ENCODE measurements at regions not wholly inside any gene's neighbourhood (a gene's known extent, or its start where the extent isn't known, plus 50 kb on each side); places are given as distances from the start of the nearest gene placed in this dataset.

DNA sequence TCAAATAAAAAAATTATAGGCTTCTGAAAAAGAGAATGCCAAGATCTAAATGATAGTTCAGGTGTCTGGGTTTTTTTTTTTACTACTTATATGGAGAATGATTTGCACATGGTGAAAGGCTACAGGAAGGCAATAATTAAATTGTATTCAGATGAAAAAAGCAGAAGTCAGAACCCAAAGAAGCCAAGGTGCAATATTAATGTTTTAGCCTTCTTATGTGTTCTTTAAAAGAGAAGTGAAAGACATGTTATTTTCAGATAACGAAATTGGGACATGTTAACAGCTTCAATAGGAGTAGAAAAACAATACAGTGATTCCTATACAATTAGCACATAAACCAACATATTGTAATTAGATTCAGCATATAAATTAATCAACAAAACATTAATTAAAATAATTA lies 452.9 kb upstream of the PRMT6 start:
- Mint-ChIP-seq H3K9me3 (no peaks in the 10 kb centered on the region), H3K27me3 (ENCODE audit: low read depth) (no peaks in the 10 kb centered on the region), H3K4me1 (no peaks in the 10 kb centered on the region), H3K4me3 (no peak overlapping the region), H3K36me3 (ENCODE audit: low read depth) (no peaks in the 10 kb centered on the region), H3K27ac (no peak overlapping the region)
- TF ChIP-seq, protein P1, sequence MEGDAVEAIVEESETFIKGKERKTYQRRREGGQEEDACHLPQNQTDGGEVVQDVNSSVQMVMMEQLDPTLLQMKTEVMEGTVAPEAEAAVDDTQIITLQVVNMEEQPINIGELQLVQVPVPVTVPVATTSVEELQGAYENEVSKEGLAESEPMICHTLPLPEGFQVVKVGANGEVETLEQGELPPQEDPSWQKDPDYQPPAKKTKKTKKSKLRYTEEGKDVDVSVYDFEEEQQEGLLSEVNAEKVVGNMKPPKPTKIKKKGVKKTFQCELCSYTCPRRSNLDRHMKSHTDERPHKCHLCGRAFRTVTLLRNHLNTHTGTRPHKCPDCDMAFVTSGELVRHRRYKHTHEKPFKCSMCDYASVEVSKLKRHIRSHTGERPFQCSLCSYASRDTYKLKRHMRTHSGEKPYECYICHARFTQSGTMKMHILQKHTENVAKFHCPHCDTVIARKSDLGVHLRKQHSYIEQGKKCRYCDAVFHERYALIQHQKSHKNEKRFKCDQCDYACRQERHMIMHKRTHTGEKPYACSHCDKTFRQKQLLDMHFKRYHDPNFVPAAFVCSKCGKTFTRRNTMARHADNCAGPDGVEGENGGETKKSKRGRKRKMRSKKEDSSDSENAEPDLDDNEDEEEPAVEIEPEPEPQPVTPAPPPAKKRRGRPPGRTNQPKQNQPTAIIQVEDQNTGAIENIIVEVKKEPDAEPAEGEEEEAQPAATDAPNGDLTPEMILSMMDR (IDR thresholded peaks at IDR 0.05; ENCODE audit: unreplicated experiment in 3 of 3) = no peak

GRCh38 chr1:106608841-106609240 lies 447.6 kb upstream of the PRMT6 start:
- TF ChIP-seq, protein P1 (IDR thresholded peaks at IDR 0.05; ENCODE audit: unreplicated experiment in 3 of 3) = no peak
- H3K9me3 Mint-ChIP-seq = no peaks in the 10 kb centered on the region
- H3K27ac Mint-ChIP-seq = no peak overlapping the region
- H3K36me3 Mint-ChIP-seq (ENCODE audit: low read depth) = no peaks in the 10 kb centered on the region
- H3K4me3 Mint-ChIP-seq = no peak overlapping the region
- no peaks in the 10 kb centered on the region for H3K4me1 Mint-ChIP-seq
- H3K27me3 Mint-ChIP-seq (ENCODE audit: low read depth) = no peaks in the 10 kb centered on the region

DNA sequence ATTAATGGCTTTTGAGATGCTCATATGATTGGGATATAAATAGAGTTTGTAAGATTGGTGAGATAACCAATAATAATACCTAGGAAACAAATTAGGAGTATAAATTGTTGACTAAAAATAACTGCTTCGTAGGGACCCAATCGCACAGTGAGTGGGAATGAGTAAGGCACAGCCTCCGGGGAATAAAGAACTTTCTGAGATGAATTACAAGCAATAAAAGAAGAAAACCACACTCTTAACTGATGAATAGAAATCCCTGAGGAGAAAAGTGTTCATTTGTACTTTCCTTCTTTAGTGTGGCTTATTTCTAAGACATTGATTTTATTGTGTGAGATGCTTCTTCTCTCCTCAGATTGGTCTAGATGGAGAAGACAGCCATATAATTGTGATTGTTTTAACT lies 443.4 kb upstream of the PRMT6 start:
- H3K27ac Mint-ChIP-seq = no peak overlapping the region
- H3K9me3 Mint-ChIP-seq = no peaks in the 10 kb centered on the region
- H3K36me3 Mint-ChIP-seq (ENCODE audit: low read depth) = no peaks in the 10 kb centered on the region
- TF ChIP-seq, protein P1 (IDR thresholded peaks at IDR 0.05; ENCODE audit: unreplicated experiment in 3 of 3) = no peak
- H3K27me3 Mint-ChIP-seq (ENCODE audit: low read depth) = no peaks in the 10 kb centered on the region
- no peak overlapping the region for H3K4me3 Mint-ChIP-seq
- H3K4me1 Mint-ChIP-seq = no peaks in the 10 kb centered on the region

GRCh38 chr1:106613861-106614260 lies 442.6 kb upstream of the PRMT6 start:
- TF ChIP-seq, protein P1 (IDR thresholded peaks at IDR 0.05; ENCODE audit: unreplicated experiment in 3 of 3) = no peak
- Mint-ChIP-seq H3K27ac (no peak overlapping the region), H3K27me3 (ENCODE audit: low read depth) (no peaks in the 10 kb centered on the region), H3K4me1 (no peaks in the 10 kb centered on the region), H3K4me3 (no peak overlapping the region), H3K36me3 (ENCODE audit: low read depth) (no peaks in the 10 kb centered on the region), H3K9me3 (no peaks in the 10 kb centered on the region)

GRCh38 chr1:106615473-106615872 lies 441.0 kb upstream of the PRMT6 start:
- no peaks in the 10 kb centered on the region for H3K9me3 Mint-ChIP-seq
- no peaks in the 10 kb centered on the region for H3K36me3 Mint-ChIP-seq (ENCODE audit: low read depth)
- no peak overlapping the region for H3K4me3 Mint-ChIP-seq
- H3K27me3 Mint-ChIP-seq (ENCODE audit: low read depth) = no peaks in the 10 kb centered on the region
- H3K4me1 Mint-ChIP-seq = no peaks in the 10 kb centered on the region
- TF ChIP-seq, protein P1 (IDR thresholded peaks at IDR 0.05; ENCODE audit: unreplicated experiment in 3 of 3) = no peak
- H3K27ac Mint-ChIP-seq = no peak overlapping the region

- TF ChIP-seq, protein P1 (IDR thresholded peaks at IDR 0.05; ENCODE audit: unreplicated experiment in 3 of 3) = no peak
- no peaks in the 10 kb centered on the region for H3K4me1 Mint-ChIP-seq
- no peak overlapping the region for H3K4me3 Mint-ChIP-seq
- H3K9me3 Mint-ChIP-seq = no peaks in the 10 kb centered on the region
- H3K27me3 Mint-ChIP-seq (ENCODE audit: low read depth) = no peaks in the 10 kb centered on the region
- H3K36me3 Mint-ChIP-seq (ENCODE audit: low read depth) = no peaks in the 10 kb centered on the region
- H3K27ac Mint-ChIP-seq = no peak overlapping the region
Measured at GRCh38 chr1:106619080-106619826, 437.2 kb upstream of the PRMT6 start.
